ENCODE measurements at regions not wholly inside any gene's neighbourhood (a gene's known extent, or its start where the extent isn't known, plus 50 kb on each side); places are given as distances from the start of the nearest gene placed in this dataset.
A peak's percentile ranks its signal among the peaks of the same experiment; 100 is the strongest.

DNA sequence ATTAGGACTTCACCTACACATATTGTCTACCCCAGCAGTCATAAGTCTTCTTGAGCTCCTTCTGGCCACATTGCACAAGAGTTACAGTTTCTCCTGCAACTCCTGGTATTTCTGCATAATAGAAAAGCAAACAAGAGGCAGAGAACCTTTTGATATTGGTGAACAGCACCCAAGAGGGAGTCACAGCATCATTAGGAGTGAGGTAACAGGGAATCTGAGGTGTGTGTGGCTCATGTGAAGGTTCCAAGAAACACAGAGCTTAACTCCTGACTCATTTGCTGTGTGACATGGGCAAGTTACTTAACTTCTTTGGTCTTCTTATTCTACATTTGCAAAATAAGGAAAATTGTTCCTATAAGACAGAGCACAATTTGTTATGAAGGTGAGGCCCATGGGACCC, 374.6 kb downstream of the INSC start:
- DNase-seq, result no peak

DNA sequence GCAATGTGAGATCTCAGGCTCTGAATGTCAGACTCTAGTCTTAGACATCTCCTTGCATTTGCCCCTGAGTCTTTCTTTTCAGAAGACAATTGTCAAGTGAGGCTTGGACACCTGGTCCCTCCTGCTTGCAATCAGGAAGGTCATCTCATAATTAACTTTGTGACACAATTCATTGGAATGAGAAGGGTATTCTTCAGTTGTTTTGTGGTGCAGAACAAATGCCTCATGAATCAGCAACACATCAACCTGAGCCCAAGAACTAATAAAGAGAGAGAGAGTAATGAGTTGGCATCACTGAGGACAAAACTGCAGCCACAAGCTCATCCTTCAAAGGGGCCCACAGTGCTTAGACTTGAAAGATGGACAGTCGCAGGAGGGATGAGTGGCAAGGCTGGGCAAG, 375.8 kb downstream of the INSC start:
- no peak for DNase-seq

DNA sequence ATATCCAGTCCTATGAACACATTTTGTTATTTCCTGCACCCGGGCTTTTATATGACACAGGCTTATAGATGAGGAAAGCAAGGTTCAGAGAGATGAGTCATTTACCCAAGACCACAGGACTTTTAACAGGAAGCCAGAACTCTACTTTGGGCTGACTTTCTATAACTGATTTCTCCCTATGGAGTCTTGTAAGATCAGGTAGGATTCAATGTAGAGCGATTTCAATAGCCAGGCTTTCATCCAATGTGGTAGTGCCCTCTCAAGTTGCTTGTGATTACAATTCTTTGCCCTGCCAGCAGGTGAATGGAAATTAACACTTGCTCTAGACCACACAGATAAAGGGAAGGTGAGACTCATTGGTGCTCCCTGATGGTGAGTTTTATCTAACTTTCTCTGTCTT, 378.3 kb downstream of the INSC start:
- no peak for DNase-seq

- DNase-seq, result no peak
Measured at GRCh38 chr11:15493921-15494620, 379.3 kb downstream of the INSC start.

DNA sequence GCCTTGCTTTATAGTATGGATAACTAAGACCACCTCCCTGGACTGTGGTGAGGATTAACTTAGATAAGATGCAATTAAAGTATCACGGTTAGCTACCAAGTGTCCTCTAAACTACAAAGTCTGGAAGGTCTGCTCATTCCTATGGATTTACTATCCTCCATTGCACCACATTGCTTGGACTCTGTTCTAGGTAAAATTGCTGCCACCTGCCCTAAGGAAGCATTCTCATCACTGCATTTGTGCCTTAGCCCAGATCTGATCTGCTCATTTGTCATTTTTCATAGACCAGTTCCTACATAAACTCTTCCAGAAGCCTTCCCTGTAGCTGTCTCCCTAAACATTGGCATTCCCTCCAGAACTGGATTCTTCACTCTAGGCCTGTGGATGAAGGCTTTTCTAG, 380.0 kb downstream of the INSC start:
- DNase-seq, result no peak

- no peak for DNase-seq
Measured at GRCh38 chr11:15495462-15495861, 380.7 kb downstream of the INSC start.

DNA sequence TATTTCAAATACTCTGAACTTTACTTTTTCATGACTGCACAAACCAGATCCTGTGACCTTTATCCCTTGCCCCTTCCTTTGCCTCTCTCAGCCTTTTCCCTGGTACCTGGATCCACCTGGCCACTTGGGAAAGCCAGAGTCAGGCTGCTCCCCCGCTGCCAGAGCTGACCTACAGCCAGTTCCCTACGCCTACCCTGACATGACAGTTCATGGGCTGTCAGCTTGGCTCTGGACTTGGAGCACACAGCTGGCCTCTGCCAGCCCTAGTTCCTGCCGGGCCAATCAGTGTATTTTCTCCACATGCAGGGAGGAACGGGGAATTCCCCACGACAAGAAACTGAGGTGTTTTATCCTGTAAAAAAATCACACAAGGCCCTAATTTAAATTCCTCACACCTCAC, 382.6 kb downstream of the INSC start:
- DNase-seq, result no peak

- no peak for DNase-seq
Measured at GRCh38 chr11:15499674-15500073, 385.0 kb downstream of the INSC start.

GRCh38 chr11:15500643-15501042, 385.9 kb downstream of the INSC start:
- DNase-seq, result no peak

GRCh38 chr11:15501566-15501965, 386.8 kb downstream of the INSC start:
- DNase-seq, result no peak

DNA sequence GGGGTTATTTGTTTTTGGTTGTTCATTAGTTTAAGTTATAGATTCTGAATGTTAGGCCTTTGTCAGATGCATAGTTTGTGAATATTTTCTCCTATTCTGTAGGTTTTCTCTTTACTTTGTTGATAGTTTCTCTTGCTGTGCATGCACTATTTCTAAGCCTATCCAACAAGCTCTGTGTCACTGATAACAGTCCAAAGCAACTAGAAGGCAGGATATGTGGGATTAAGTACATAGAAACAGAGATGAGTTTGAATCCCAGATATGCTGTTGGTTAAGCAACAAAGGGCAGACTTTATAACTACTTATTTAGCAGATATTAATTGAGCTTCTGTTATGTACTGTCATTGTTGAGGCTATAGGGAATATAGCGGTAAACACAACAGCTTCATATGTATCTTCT, 390.4 kb downstream of the INSC start:
- DNase-seq, result no peak

GRCh38 chr11:15507592-15507991, 392.9 kb downstream of the INSC start:
- peak; percentile 42 for DNase-seq

DNA sequence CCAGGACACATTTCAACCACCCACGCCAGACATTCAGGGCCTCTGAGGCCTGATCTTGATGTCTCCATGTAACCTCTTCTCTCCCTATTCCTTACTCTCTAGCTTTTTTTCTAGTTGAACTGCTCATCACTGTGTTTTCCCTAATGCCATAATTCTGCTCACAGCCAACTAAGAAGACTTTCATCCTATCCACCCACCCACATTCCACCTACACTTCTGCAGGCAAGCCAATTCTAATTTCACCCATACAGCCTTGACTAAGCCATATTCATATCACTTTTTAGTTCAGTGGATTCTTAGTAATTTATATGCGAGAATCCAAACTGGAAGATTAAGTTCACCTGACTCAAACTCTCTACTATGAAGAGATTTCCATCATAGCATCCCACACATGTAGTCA, 394.4 kb downstream of the INSC start:
- DNase-seq, result no peak

DNA sequence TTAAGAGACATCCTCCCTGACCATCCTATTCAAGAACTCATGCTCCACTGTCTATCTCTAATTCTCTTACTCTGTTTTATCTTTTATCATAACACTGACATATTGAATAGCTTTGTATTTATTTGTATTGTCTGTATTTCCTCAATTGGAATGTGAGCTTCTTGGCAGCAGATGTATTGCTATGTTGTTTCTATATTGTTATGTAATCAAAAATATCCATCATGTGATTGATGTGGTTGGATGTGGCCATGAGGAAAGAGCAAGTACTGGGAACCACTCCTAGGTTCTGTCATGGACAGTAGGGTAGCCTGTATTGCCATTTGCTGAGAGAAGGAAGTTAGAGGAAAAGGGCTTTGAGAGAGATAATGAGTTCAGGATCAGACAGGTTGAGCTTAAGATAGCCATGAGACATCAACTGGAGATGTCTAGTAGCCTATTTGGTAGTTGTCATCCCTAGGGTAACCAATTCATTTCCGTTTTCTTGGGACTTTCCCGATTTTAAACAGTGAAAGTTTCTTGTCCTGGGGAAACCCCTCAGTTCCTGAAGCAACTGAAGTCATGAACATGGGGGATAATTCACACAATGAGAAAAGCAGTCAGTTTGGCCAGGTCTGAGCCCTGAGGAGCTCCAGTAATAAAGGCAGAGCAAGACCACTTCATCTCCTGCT, 404.5 kb downstream of the INSC start:
- no peak for DNase-seq

DNA sequence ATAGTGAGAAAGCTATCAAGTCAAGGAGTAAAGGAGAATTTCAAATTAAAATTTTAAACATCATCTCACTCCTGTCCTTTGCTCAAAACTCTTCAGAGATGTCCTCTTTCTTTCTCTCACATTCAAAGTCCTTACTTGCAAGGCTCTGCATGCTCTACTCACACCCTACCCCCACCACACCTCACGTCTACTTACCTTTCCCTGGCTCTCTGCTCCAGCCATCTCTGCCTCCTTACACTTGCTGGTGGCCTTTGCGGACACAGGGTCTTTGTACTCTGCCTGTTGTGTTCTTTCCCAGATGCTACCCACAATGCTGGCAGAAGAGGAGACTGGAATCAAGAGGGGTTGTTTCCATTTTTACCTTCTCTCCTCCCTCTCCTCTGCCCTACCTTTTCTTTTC, 405.2 kb downstream of the INSC start:
- no peak for DNase-seq

DNA sequence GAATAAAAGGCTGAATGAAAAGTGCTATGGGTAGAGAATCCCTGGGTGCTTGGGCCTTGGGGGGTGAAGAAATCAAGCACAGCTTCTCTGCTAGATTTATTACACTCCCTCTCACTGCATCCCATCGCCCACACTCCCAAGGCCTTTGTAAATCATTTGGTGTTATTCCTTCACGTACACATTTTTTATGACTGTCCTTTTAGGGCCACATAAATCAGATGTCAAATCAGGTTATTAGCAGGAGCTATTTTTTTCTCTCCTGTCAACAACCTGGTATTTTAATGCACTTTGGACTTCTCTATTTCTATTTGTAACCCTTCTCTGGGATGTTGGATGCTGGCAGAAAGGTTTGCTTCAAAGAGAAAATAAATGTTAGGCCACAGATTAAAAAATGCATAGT, 408.8 kb downstream of the INSC start:
- DNase-seq, result no peak

DNA sequence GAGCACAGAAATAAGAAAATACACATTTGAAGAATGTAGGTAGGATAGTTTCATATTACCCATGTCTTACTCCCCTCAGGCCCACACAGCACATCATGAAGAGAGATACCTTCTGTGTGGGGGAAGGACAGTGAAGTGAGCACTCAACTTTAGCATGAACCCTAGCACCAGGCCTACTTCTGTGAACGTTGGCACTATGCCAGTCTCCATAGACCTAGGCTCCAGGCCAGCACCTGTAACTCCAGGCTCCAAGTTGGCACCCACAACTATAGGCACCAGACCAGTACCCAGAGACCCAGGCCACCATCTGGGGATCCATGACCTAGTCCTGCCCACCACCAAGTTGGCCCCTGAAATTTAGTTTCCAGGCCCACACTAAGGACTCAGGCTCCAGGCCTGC, 410.9 kb downstream of the INSC start:
- DNase-seq, result no peak

DNA sequence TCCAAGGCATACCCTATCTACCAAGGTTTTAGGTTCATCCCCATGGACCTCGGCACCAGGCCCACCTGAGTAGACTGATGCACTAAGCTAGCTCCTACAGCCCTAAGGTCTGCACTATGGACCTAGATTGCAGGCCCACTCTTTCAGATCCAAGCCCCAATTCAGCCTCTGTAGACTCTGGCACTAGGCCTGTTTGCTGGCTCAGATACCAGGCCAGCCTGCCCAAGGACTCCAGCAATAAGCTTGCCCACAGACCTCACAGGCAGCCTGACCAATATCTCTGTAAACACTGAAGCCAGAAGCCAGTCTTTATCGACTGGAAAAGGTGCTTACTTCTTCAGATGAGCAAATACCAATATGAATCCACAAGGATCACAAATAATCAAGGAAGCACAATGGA, 411.3 kb downstream of the INSC start:
- no peak for DNase-seq

DNA sequence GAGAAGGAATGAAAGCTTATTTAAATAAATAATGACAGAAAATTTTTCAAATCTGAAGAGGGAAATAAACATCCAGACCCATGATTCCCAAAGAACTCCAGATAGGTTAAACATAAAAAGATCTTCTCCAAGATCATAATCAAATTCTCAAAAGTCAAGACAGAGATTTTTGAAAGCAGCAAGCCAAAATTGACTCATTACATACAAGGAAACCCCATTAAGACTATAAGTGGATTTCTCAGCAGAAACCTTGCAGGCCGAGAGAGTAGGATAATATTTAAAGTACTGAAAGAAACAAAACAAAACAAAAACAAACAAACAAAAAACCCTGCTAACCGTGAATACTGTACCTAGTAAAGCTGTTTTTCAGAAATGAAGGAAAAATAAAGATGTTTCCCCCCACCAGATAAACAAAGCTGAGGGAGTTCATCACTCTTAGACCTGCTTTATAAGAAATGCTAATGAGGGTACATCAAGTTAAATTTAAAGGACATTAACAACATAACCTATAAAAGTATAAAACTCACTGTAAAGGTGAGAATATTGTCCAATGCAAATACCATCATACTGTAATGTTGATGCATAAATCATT, 412.2 kb downstream of the INSC start:
- DNase-seq, result no peak

- no peak for DNase-seq
Measured at GRCh38 chr11:15532432-15532831, 417.7 kb downstream of the INSC start.

DNA sequence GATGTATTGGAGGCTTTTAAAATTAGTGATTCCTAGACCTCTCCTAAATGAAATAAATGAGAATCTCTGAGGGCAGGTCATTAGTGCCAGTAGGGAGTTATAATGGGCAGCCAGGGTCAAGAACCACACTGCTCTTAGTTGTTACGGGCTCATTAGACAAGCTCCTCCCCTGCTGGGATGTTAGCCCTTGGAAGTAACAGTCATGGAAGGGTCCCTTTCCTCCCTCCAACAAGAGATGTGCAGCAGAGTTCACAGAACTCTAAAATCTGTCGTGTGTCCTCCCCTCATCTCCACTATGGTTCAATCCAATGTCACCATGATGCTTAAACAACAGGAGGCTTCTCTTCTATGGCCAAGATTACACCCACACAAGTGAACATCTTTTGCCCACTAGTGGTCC, 419.5 kb downstream of the INSC start:
- DNase-seq, result no peak

DNA sequence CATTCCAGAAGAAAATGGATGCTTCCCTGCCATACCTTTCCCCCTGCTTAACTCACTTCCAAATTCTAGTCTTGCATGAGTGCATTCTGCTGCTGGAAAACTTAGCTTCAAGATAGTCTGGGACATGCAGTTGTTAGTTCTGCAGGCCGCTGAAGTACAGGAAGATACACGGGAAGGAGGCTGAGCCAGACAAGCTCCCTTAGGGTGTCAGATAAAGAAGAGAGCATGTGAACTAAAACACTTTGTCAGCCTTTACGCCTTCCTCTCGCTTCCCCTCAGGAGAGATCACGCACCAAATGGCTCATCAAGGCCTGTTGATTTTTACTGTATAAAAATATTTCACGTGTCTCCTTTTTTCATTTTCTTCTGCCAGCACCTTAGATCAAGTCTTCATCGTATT, 420.7 kb downstream of the INSC start:
- no peak for DNase-seq

DNA sequence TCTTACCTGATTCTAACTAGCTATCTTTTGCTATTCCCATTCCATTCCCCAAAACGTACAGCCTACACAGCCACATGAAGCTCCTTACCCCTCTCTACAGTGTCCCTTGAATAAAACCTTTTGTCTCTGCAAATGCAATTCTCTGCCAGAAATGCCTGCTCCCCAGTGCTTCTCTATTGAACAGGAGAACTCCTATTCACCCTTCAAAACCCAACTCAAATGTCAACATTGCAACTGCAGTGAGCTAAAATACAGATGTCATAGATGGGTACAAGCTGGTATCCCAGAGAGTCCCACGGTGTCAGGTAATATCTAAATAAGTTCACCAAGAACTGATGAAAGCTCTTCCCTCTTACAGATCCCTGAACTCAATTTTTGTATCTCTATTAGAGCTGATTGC, 421.7 kb downstream of the INSC start:
- no peak for DNase-seq

DNA sequence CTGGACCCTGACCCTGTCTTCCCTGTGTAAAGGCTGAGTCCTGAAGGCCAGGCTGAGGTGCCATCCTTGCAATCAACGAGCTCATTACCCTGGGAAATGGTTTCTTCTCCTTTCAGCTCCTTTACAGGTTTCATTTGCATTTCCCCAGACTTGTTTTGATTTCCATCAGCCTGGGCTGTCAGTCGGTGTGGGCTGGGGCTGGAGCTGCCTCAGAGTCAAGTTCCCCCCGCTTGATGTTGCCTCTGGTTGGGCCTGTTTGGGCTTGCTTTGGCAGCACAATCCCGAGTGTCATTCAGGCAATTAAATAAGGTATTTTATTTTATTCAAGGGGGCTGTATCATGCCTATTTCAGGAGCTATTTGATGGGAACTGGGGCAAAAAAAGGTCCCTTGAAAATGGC, 424.9 kb downstream of the INSC start:
- DNase-seq, result no peak

Measured in fibroblast of skin of back (primary cell).